Hematopoietic multipotent progenitor cell treated with erythropoietin and hydrocortisone succinate and interleukin-3 and kit ligand, for 15 days (in vitro differentiated cells): ENCODE measurements at regions not wholly inside any gene's neighbourhood (a gene's known extent, or its start where the extent isn't known, plus 50 kb on each side); places are given as distances from the start of the nearest gene placed in this dataset.
"Not testable (repeated sequence)": the region's sequence is repeated elsewhere in the genome, so short reads cannot be mapped to it uniquely, and the experiment has no call there.

Source experiments
- DNase-seq: peaks from one replicate; pipeline ENCODE4 v3.0.0-alpha.2; 2015; ENCODE audit warnings: low spot score

GRCh38 chr14:44385906-44386305, 121.2 kb downstream of the FSCB start:
- no peak for DNase-seq

- not testable (repeated sequence) for DNase-seq
These were observed 121.8 kb downstream of the FSCB start for GRCh38 chr14:44385296-44385695.

- DNase-seq, result not testable (repeated sequence)
These were observed 122.3 kb downstream of the FSCB start for GRCh38 chr14:44384601-44385293.

- DNase-seq, result no peak
These were observed 123.0 kb downstream of the FSCB start for GRCh38 chr14:44384093-44384492.

- no peak for DNase-seq
These were observed 123.4 kb downstream of the FSCB start for GRCh38 chr14:44383636-44384035.

GRCh38 chr14:44379292-44379977, 127.6 kb downstream of the FSCB start:
- DNase-seq, result no peak

- no peak for DNase-seq
These were observed 132.2 kb downstream of the FSCB start for GRCh38 chr14:44374906-44375305.

GRCh38 chr14:44372807-44373489, 134.1 kb downstream of the FSCB start:
- no peak for DNase-seq

- DNase-seq, result no peak
These were observed 134.9 kb downstream of the FSCB start for GRCh38 chr14:44372231-44372630.

GRCh38 chr14:44370727-44371126, 136.4 kb downstream of the FSCB start:
- no peak for DNase-seq

GRCh38 chr14:44369401-44370123, 137.5 kb downstream of the FSCB start:
- no peak for DNase-seq

- DNase-seq, result no peak
These were observed 146.0 kb downstream of the FSCB start for GRCh38 chr14:44361083-44361482.

- DNase-seq, result no peak
These were observed 153.3 kb downstream of the FSCB start for GRCh38 chr14:44353805-44354204.

GRCh38 chr14:44352201-44352600, 154.9 kb downstream of the FSCB start:
- DNase-seq, result no peak

- no peak for DNase-seq
These were observed 159.8 kb downstream of the FSCB start for GRCh38 chr14:44347316-44347715.

GRCh38 chr14:44341116-44341515, 166.0 kb downstream of the FSCB start:
- DNase-seq, result no peak

GRCh38 chr14:44339862-44340261, 167.2 kb downstream of the FSCB start:
- DNase-seq, result no peak

GRCh38 chr14:44339231-44339630, 167.9 kb downstream of the FSCB start:
- DNase-seq, result no peak

GRCh38 chr14:44317441-44317746, 189.7 kb downstream of the FSCB start:
- DNase-seq, result no peak

- no peak for DNase-seq
These were observed 190.2 kb downstream of the FSCB start for GRCh38 chr14:44316647-44317440.

- no peak for DNase-seq
These were observed 197.8 kb downstream of the FSCB start for GRCh38 chr14:44309331-44309730.

- no peak for DNase-seq
These were observed 206.2 kb downstream of the FSCB start for GRCh38 chr14:44300916-44301315.
